Inferior parietal cortex (tissue), 1 donor: ENCODE measurements at regions not wholly inside any gene's neighbourhood (a gene's known extent, or its start where the extent isn't known, plus 50 kb on each side); places are given as distances from the start of the nearest gene placed in this dataset.
"Not testable (repeated sequence)": the region's sequence is repeated elsewhere in the genome, so short reads cannot be mapped to it uniquely, and the experiment has no call there.

ENCODE experiments used
- DNase-seq: peaks from one replicate; pipeline ENCODE4 v3.0.0-alpha.2; 2016; ENCODE audit errors: extremely low spot score

DNA sequence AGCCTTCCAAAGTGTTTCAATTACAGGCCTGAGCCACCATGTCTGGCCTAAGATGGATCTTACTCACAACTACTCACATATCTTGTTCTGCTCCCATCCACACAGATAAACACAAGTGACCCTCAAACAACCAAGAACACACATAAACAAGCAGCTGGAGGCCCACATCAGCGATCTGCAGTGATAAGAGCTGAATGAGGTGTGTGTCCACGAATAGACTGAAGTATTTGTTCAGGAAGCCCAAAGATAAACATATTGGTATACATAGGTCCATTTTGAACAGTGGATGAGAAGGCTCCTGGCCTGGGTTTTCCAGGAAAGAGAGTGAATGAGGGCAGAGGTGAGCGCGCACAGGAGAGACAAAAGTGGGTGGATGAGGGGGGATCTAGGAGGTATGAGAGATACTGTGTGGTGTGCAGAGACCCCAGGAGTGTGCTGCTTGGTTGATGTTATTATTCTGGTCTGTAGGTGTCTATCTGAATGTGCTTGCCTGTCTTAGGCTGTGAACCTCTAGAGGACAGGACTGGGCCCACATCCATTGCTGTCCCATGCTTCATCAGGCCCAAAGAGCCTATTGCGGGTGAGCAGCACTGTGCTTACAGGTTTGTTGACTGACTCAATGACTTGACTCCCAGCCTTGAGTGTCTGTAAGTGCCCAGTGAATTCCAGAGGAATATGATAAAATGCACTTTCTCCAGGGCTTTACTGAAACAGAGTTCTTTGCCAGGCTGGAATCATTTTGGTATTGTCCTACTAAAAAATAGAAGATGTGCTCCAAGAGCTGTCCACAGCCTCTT is 79.9 kb upstream of the ATP1A1 start:
- DNase-seq = no peak

DNA sequence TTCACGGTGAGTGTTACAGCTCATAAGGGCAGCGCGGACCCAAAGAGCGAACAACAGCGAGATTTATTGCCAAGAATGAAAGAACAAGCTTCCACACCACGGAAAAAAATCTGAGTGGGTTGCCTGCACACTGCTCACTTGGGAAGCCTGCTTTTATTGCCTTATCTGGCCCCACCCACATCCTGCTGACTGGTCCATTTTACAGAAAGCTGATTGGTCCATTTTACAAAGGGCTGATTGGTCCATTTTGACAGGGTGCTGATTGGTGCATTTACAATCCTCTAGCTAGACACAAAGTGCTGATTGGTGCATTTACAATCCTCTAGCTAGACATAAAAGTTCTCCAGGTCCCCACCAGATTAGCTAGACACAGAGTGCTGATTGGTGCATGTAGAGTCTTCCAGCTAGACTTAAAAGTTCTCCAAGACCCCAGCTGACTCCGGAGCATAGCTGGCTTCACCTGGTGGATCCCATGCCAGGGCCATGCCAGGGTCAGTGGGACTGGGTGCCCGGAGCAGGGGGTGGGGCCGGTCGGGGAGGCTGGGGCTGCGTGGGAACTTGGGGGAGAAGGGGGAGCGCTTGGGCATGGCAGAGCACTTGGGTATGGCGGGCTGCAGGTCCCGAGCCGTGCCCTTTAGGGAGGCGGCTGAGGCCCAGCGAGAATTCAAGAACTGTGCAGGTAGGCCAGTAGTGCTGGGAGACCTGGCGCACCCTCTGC is 75.4 kb upstream of the ATP1A1 start:
- no peak for DNase-seq

DNA sequence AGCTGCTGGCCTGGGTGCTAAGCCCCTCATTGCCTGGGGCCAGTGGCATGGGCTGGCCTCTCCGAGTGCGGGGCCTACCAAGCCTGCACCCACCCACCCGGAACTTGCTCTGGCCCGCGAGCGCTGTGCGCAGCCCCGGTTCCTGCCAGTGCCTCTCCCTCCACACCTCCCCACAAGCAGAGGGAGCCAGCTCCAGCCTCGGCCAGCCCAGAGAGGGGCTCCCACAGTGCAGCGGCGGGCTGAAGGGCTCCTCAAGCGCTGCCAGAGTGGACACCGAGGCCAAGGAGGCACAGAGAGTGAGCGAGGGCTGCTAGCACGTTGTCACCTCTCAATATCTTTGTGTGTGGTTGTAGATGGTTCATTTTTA is 74.8 kb upstream of the ATP1A1 start:
- DNase-seq = not testable (repeated sequence)

GRCh38 chr1:116298746-116299145 is 74.3 kb upstream of the ATP1A1 start:
- DNase-seq = no peak

DNA sequence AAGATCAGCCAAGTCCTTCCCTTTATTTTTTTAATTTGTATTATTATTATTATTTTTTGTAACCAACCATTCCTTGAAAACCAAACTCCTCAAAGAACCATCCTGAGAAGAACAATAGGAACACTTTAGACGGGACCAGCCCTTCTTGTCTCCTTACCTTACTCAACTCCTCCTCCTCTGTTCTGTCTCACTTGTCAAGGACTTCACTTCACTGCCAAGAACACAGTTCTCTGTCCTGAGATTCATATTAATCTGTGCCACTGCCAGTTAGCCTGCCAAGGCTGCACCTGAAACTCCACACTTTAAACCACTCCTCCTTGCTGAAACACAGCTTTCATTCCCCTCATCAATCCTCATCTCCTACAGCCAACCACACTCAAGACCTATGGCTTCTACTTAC is 73.8 kb upstream of the ATP1A1 start:
- no peak for DNase-seq

DNA sequence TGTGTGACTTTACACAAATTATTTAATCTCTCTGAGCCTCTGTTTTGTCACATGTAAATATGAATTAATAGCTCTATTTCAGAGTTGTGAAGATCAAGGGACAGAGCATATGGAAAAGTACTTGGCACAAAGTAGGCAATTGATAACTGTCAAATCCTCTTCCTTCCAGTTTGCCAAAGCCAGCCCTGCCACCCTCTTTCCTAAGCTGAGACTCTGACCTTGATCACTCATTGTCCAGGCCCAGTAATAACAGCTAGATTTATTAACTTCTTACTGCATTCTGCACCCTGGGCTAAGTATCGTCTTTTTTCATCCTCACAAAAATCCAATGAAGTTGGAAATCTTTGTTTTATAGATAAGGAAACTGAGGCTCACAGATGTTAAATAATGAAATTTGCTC is 70.8 kb upstream of the ATP1A1 start:
- no peak for DNase-seq

- DNase-seq = no peak
Measured at GRCh38 chr1:116306102-116306501, 66.9 kb upstream of the ATP1A1 start.

DNA sequence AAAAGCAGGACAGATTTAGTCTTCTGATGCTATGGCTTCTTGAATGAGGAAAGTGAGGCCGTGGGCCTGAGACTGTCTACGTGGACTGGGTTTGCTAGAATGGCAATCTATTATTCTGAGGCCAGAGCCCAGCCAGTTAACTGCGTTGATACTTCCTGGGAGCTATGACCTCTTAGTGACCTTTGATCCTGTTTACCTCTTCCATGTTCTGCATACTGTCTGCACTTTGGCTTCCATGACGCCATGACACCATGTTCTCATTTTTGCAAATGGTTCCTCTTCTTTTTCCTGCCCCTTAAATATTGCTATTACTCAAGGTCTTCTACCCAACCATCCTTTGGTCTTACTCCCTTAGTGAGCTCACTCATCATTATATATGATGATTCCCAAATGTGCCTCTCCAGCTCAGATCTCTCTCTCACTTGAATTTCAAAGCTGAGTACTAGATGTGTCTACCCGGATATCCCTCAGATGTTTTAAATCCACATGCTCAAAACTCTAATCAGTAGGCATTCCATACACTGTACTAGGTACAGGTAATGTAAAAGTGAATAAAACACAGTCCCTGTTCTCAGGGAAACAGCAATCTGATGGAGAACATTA is 66.1 kb upstream of the ATP1A1 start:
- DNase-seq = no peak

GRCh38 chr1:116308276-116308675 is 64.8 kb upstream of the ATP1A1 start:
- DNase-seq = no peak

GRCh38 chr1:116309090-116309870 is 63.8 kb upstream of the ATP1A1 start:
- DNase-seq = no peak

GRCh38 chr1:116310180-116310579 is 62.9 kb upstream of the ATP1A1 start:
- DNase-seq = no peak

DNA sequence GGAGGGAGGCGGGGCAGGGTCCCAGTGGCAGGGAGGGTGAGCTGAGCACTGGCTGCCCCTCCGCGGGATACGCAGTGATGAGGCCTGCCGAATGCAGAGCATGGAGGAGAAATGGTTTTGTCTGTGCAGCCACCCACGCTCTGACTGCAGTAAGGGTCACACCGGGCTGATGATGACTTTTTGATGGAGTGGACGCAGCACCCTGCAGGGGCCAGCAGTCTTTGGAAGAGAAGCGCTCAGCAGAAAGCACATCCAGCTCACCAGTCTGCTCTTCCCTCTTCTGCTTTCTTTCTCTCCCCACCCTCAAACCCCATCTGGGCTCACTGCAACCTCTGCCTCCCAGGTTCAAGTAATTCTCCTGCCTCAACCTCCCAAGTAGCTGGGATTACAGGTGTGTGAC is 61.9 kb upstream of the ATP1A1 start:
- DNase-seq = no peak

GRCh38 chr1:116311756-116312680 is 61.0 kb upstream of the ATP1A1 start:
- DNase-seq = no peak

DNA sequence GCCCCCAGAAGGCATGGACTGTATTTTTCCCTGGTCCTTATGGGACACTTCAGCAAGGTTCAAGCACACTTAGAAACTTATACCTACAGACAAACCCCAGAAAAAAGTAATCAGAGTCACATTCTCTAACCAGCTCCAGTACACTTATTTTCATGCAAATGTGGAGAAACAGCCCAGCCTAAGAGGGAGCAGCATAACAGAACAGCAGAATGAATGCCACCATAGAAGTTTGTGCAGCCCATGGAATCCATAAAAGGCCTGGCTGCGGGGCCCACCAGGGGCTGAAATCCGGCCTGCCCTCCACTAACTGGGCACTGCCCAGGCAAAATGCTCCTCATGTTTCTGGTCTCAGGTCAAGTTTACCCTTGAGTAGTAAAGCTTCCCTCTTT is 60.4 kb upstream of the ATP1A1 start:
- DNase-seq = no peak

DNA sequence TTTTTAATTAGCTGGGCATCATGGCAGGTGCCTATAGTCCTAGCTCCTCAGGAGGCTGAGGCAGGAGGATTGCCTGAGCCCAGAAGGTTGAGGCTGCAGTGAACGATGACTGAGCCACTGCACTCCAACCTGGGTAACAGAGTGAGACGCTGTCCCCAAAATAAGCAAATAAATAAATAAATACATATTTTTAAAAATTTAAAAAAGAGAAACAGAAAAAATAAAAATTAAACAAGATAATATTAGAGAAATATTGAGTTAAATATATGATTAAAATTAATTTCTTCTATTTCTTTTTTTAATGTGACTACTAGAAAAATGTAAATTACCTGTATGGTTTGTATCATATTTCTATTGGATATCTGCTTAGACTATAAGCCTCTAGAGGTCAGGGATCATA is 59.3 kb upstream of the ATP1A1 start:
- DNase-seq = no peak

GRCh38 chr1:116314305-116314919 is 58.6 kb upstream of the ATP1A1 start:
- no peak for DNase-seq

- no peak for DNase-seq
Measured at GRCh38 chr1:116316373-116316772, 56.7 kb upstream of the ATP1A1 start.

DNA sequence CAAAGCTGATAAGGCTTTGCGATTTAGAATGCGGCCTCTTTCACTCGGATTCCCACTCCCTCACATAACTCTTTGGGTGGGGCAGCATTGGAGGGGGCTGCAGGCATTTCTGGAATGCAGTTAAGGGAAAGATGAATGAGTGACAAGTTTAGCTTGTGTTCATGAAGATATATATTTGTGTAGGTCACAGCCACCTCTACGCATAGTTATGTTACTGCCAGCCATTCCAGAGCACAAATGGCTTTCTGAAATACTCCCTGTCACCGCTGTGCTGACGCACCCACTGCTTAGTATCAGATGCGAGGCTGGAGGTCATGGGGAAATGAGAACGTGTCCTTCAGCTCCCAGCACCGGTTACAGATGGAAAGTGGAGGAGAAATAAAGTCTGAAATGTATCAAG is 54.1 kb upstream of the ATP1A1 start:
- DNase-seq = no peak

- no peak for DNase-seq
Measured at GRCh38 chr1:116320874-116321273, 52.2 kb upstream of the ATP1A1 start.

- DNase-seq = no peak
Measured at GRCh38 chr1:116321766-116322175, 51.3 kb upstream of the ATP1A1 start.
